Spinal cord (tissue), 9 donors: ENCODE measurements at regions not wholly inside any gene's neighbourhood (a gene's known extent, or its start where the extent isn't known, plus 50 kb on each side); places are given as distances from the start of the nearest gene placed in this dataset.

Source experiments
- DNase-seq, 6 donors: peaks; one replicate each; pipeline versions ENCODE4 v3.0.0 to v3.0.0-alpha.2; 2013 to 2015; ENCODE audit warnings: low spot score in 6 of 6, low read depth in 4 of 6
- H3K27ac ChIP-seq: one replicate; pipeline ENCODE4 v1.5.1; 2013; ENCODE audit warnings: low read depth, low read length, control low read depth
- H3K27me3 ChIP-seq: one replicate; pipeline ENCODE4 v1.6.1; 2013; ENCODE audit warnings: low read length; ENCODE audit not compliant: control insufficient read depth, insufficient read depth
- H3K36me3 ChIP-seq: one replicate; pipeline ENCODE4 v1.6.1; 2013; ENCODE audit warnings: low read length; ENCODE audit not compliant: control insufficient read depth, insufficient read depth
- H3K4me1 ChIP-seq: one replicate; pipeline ENCODE4 v1.6.1; 2013; ENCODE audit warnings: low read length; ENCODE audit not compliant: control insufficient read depth, insufficient read depth
- H3K4me3 ChIP-seq: one replicate; pipeline ENCODE4 v1.5.1; 2013; ENCODE audit warnings: low read depth, low read length, control low read depth
- H3K9me3 ChIP-seq: one replicate; pipeline ENCODE4 v1.6.1; 2013; ENCODE audit warnings: low read length; ENCODE audit not compliant: control insufficient read depth, insufficient read depth
- WGBS: methylation state at CpG from one replicate; pipeline ENCODE4 v1.1.5; 2013; ENCODE audit warnings: missing lambda C conversion rate; ENCODE audit not compliant: insufficient coverage; 5-methylcytosine and 5-hydroxymethylcytosine counted together
- donor health status: healthy.

DNA sequence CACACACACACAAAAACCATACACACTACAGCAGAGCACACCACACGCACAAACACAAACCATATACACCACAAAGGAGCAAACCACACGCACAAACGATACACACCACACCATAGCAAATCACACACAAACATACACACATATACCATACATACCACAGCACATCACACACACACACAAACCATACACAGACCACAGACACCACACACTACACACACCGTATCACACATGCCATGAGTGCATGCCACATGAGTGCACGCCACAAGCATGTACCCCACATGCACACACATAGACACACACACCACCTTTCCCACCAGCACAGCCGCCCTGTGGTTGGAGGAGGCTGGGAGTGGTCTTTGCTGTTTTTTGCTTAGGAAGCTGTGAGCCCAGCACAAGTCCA, 517.1 kb upstream of the MYT1L start:
- WGBS = 76% methylated on average over 4 of the region's 6 CpGs
- peaks cover 2% of the 10 kb centered on the region for H3K36me3 ChIP-seq
- peaks cover 70% of the 10 kb centered on the region for H3K4me1 ChIP-seq
- no peak for DNase-seq
- H3K9me3 ChIP-seq = no peaks in the 10 kb centered on the region
- no peak overlapping the region for H3K4me3 ChIP-seq
- H3K27ac ChIP-seq = no peak overlapping the region
- no peaks in the 10 kb centered on the region for H3K27me3 ChIP-seq

DNA sequence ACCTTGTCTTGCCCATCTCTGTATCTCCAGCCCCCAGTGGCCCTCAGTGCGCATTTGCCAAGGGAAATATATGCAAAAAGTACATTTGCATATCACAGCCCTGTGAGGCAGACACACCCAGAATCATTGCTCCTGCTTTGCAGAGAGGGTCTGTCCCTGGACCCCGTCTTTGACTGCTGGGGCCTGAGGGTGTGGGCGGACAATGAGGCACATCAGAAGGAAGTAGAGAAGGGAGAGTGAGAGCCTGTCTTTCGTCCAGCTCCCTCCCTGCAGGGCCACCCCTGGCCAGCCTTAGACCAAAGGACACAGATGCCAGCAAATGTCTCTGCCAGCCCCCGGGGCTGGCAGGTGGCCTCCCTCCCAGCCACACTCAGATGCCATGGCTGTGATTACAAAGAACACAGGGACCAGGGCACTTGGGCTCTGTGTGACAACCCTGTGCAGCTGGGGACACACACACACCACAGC, 516.2 kb upstream of the MYT1L start:
- Histone ChIP-seq H3K36me3 (peaks cover 2% of the 10 kb centered on the region), H3K4me1 (peaks cover 70% of the 10 kb centered on the region), H3K4me3 (no peak overlapping the region), H3K27me3 (no peaks in the 10 kb centered on the region), H3K27ac (peak overlapping the region; percentile 50), H3K9me3 (no peaks in the 10 kb centered on the region)
- WGBS = 32% methylated on average over 4 of the region's 5 CpGs
- DNase-seq = peak in 2 of 6 donors; percentile 63 to 81

DNA sequence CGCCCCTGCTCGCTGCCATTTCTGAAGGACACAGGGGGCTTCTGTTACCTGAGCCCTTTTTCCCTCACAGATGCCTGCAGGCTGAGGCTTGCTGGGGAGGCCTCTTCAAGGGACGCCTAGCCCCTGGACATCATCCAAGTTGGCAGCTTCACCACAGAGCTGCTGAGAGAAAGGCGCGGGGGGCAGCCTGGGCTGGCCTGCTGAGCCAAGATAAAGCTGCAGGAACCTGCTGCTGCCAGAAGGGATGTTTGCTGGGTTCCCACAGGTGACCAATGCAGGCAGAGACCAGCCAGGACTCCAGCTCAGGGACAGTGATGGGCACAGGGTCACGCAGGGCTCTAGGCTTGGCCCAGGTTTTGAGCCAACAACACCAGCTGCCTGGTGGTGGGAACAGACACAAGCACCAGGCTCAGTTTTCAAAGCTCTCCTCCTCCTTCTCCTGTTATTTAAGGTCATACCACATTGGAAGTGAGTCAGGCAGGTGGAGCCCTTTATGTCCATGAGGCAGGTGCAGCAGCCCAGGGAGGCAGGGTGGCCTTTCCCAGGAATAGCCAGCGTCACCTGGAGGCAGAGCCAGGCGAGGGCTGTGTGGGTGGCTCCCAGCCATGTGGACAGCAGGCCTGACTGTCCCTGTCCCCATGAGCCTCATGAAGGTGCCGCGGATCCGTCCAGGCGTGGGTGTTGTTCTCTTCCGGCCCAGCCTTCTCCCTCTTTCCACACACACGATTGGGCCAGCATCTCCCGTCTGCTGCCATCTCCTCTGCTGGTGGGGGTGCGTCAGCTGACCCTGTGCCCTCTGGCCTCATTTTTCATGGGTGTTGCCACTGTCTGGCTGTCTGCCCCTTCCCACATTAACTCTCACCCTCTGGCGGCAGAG, 515.5 kb upstream of the MYT1L start:
- H3K4me1 ChIP-seq = peaks cover 65% of the 10 kb centered on the region
- DNase-seq = peak in 4 of 6 donors; percentile 74 to 95 (median 86)
- peak overlapping the region; percentile 50 for H3K27ac ChIP-seq
- peaks cover 2% of the 10 kb centered on the region for H3K36me3 ChIP-seq
- H3K27me3 ChIP-seq = no peaks in the 10 kb centered on the region
- WGBS = 18% methylated on average over 16 of the region's 17 CpGs
- no peaks in the 10 kb centered on the region for H3K9me3 ChIP-seq
- no peak overlapping the region for H3K4me3 ChIP-seq

DNA sequence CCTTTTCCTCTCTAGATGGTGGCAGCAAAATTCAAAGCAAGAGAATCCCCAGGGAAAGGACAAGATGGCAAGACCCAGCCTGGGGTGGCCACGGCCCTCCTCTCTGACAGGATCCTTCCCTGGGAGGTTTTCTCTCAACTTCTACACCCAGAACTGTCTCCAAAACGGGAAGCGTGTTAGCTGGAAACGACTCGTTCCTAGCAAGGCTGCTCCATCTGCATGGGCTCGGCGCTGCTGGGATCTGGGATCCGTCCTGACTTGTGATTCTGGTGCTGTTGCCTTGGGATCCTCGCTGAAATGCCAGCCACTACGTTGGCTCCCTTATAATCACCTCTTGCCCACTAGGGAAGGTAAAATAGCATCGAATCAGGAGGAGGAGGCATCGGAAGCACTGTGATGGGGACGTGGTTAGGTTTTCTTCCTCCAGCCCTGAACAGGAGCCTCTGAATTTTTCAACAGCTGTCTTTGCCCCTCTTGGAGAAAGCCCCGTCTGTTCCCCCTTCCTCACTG, 514.8 kb upstream of the MYT1L start:
- Histone ChIP-seq H3K9me3 (no peaks in the 10 kb centered on the region), H3K4me3 (no peak overlapping the region), H3K4me1 (peaks cover 57% of the 10 kb centered on the region), H3K27me3 (no peaks in the 10 kb centered on the region), H3K27ac (peak overlapping the region; percentile 50), H3K36me3 (peaks cover 2% of the 10 kb centered on the region)
- 27% methylated on average over 9 of the region's 14 CpGs for WGBS
- no peak for DNase-seq

DNA sequence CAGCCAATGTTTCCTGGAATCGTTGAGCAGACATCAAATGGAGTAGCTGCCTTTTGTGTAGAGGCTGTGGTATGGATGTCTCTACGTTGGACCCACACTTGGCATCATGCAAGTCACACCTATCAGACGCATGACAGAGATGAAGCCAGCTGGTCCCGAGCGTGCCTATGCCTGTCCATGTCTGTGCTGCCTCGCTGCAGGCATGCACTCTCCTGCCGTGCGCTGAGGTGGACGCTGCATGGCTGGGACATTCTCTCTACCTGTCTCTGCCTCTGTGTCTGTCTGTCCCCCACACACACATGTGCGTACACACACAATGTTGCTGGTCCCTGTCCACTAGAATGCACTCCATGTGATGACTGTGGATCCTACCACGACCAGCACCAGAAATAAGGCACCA, 514.2 kb upstream of the MYT1L start:
- no peak for DNase-seq
- no peak overlapping the region for H3K4me3 ChIP-seq
- H3K9me3 ChIP-seq = no peaks in the 10 kb centered on the region
- H3K27me3 ChIP-seq = no peaks in the 10 kb centered on the region
- WGBS = 89% methylated on average over 10 of the region's 11 CpGs
- peaks cover 2% of the 10 kb centered on the region for H3K36me3 ChIP-seq
- peaks cover 57% of the 10 kb centered on the region for H3K4me1 ChIP-seq
- H3K27ac ChIP-seq = no peak overlapping the region

DNA sequence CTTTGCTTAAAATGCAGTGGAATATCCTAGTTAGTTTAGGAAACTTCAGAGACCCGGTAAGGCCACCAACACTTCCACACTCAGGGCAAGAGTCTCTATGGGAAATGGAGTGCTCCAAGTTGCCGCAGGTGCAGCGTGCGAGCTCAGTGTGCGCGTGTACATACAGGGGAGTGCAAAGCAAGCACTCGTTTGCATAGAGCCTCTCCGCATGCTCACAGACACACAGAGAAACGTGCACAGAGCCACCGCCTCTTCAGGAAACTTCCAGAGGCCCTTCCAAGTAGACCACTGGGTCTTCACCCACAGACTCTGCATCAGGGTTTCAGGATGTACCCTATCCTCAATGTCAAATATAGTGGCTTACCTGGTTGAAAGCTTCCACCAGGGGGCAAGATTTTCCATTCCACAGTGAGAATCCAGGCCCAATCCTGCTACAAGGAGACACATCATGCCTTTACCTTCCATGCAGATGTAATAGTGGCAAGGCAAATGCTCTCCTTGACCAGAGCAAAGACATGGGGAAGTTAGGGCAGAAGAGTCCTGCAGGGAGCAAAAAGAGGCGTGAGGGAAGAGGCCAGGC, 513.0 kb upstream of the MYT1L start:
- 90% methylated on average over 8 of the region's 11 CpGs for WGBS
- peak in 1 of 6 donors; percentile 69 for DNase-seq
- Histone ChIP-seq H3K4me3 (no peak overlapping the region), H3K4me1 (peaks cover 57% of the 10 kb centered on the region), H3K27ac (no peak overlapping the region), H3K36me3 (no peaks in the 10 kb centered on the region), H3K9me3 (no peaks in the 10 kb centered on the region), H3K27me3 (no peaks in the 10 kb centered on the region)

DNA sequence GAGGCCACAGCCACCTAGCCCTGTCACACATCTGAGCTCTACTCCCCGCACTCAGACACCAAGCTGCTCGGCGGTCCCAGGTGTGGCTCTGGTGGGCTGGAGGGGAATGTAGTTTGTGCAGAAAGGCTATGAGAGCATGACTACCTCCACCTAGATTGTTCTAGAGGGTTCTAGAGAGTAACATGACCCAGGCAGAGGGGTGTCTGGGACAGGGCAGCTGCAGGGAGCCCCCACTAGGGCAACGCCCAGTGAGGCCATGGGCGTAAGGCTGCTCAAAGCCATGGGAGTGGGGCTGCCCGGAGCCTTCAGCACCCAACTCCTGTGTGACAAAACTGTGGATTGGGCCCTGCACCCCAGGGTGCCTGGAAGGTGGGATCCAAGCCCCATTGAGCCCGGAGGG, 511.4 kb upstream of the MYT1L start:
- H3K4me3 ChIP-seq = no peak overlapping the region
- no peak overlapping the region for H3K27ac ChIP-seq
- H3K27me3 ChIP-seq = no peaks in the 10 kb centered on the region
- DNase-seq = no peak
- peaks cover 45% of the 10 kb centered on the region for H3K4me1 ChIP-seq
- H3K36me3 ChIP-seq = no peaks in the 10 kb centered on the region
- no peaks in the 10 kb centered on the region for H3K9me3 ChIP-seq
- WGBS = 99% methylated on average over 4 of the region's 7 CpGs

DNA sequence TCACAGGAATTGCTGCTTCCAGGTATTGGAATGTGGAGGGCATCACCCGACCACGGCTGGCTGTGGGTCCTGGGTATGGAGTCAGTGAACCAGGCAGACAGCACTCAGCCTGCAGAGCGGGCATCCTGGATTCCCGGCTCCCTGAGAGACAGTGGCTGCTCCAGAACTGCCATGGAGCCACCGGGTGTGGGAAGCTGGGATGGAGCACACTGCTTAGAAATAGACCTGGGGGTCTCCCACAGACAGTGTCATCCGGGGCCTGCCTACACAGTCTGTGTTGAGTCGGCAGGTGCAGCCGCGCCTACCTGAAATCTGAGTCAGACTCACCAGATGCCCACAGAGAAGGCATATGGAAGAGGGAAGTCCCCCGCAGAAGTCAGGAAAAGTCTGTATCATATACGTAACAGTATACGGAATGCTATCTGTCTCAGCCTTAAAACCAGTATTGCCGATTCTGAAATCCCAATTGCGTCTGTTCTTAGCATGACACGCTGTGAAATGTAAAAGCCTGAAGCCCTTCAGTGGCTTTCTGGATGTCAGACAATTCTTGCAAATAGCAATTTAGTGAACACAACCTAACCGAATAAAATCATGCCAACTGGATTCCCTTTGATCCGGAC, 509.7 kb upstream of the MYT1L start:
- Histone ChIP-seq H3K27ac (no peak overlapping the region), H3K9me3 (no peaks in the 10 kb centered on the region), H3K4me3 (no peak overlapping the region), H3K36me3 (no peaks in the 10 kb centered on the region), H3K4me1 (peaks cover 28% of the 10 kb centered on the region), H3K27me3 (no peaks in the 10 kb centered on the region)
- peak in 1 of 6 donors; percentile 25 for DNase-seq
- WGBS = 93% methylated on average over 15 of the region's 17 CpGs

DNA sequence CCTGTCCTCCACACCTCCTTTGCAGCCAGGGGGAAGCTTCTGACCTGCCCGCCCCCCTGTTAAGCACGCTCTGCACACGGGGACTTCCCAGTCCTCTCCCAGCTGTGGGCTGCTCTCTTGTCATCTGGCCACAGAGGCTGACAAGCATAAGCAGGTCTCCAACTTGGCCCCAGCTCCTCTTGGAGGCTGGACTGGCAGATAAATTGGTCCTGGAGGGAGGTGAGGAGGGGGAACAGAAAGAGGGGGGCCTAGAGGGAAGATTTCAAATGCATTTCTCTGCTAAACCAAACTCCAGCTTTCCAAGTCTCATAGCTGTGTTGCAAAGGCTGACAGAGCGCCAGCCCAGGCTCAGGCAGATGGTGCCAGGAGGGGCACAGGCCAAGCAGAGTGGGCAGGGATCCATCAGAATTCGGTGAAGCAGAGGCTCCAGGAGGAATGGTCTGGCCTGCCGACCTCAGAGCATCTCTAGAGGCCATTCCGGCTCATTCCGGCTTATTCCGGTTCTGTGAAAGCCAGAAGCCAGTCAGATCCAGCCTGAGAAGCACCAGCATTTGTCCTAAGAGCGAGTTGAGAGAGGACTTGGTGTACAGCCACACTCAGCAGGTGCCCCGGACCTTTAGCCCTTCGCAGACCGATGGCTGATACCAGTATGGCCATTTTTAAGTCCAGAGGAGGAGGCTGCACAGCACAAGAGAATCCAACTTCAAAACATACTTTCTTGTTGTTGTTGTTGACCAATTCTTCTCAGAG, 508.9 kb upstream of the MYT1L start:
- Histone ChIP-seq H3K36me3 (no peaks in the 10 kb centered on the region), H3K9me3 (no peaks in the 10 kb centered on the region), H3K4me1 (peaks cover 21% of the 10 kb centered on the region), H3K4me3 (no peak overlapping the region), H3K27ac (no peak overlapping the region), H3K27me3 (no peaks in the 10 kb centered on the region)
- 47% methylated on average over 11 of the region's 13 CpGs for WGBS
- peak in 2 of 6 donors; percentile 62 to 91 for DNase-seq
